ENCODE measurements at regions not wholly inside any gene's neighbourhood (a gene's known extent, or its start where the extent isn't known, plus 50 kb on each side); places are given as distances from the start of the nearest gene placed in this dataset.

DNA sequence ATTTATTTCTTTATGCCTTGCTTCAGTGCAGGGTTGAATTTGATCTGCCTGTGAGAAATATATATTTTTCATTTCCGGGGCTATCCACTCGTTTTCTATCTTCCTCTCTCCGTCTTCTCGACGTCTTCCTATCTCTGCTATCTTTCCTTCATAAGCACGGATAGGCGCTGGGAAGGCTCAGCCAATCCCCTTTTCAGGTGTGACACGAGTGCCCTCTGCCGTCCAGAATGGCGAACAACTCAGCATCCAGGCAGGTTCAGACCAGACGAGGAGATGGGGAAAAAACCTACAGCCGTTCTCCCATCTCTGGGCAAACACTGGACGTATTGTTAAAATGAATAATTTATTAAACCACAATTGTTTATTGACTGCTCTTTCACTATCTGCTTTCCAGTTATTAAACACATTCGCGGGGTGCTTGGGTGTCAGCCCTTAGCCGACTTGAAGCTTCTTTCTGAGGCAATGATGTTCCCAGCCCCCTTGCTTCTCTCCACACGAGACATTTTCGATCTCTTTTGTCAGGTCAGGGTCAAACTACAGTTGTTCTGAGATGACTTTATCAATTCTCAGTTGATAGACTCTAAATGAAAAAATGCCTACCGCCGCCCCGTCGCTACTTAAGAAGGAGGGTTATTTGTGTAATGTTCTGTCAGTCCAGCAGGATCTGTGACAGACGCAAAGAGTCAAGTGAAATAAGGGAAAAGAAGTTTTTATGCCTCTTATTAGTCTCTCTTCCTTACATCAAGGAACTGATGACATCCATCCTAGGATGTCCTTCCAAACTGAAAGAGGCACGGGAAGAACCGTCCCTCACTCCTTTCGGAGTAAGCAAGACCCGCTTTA lies 96.3 kb upstream of the NOCT start:
- peak; percentile 97 for FAIRE-seq

DNA sequence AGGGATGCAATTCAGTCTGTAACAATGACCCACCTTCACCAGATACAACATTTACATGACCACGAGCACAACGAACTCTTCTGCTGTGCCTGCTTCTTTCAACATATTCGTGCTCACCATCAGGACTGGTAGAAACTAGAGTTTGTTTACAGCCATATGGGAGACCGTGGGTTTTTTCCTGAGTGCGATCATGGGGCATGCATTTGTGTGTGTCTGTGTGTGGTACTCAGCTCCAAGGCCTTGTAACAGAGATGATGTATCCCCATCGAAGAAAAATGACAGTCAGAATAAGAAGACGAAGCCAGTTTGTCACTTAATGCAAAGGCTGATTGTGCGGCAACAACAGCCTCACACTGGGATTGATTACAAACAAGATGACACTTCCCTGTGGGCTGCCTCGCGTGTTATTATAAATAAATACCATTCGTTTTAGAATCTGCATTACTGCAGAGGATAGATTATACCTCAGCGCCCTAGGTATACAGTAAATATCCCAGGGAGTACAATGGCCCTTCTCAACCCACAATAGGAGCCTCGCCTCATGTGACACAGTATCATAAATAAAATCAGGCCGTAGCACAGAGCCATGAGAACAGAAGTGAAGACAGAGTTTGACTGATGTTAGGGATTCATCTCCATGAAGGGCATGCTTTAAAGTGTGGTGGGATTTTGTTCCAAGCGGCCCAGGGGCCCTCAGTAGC lies 97.3 kb upstream of the NOCT start:
- FAIRE-seq, result no peak

DNA sequence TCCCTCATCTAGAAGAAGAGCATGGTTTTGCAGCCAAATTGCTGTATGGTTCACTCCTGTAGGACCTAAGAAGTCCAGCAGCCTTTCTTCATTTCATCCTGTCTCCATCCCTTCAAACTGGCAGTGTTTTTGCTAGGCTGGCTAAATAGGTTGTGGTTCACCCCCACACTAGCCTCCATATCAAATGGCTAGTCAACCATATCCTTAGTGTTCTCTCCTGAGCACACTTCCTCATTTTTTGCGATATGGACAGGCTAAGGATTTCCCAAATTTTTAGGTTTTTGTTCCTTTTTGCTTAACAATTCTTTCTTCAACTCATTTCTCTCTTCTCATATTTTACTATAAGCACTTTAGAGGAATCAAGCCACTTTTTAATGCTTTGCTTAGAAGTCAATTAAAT lies 98.8 kb upstream of the NOCT start:
- no peak for FAIRE-seq

- FAIRE-seq, result no peak
These were observed 99.8 kb upstream of the NOCT start for GRCh38 chr4:138915756-138916155.

- no peak for FAIRE-seq
These were observed 102.8 kb upstream of the NOCT start for GRCh38 chr4:138912704-138913340.

- FAIRE-seq, result peak; percentile 99
These were observed 103.5 kb upstream of the NOCT start for GRCh38 chr4:138911909-138912703.

DNA sequence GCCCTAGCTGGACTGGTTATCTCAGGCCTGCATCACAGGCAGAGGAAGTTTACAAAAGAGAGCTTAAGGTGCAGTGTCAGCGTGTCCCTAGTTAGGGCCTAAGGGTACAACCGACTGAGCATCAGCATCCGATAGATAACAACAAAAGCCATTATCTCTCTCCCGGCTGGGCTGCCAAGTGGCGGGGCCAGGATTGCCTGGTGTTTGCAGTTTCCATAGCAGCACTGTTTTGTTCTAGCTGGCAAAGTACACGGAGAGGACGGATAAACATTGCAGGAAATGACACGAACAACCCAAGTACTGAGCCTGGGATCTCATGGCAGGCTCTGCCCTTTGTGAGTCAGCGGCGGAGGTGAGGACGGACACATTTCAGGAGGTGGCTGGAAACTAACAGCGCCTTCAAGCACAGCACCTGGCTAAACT lies 104.7 kb upstream of the NOCT start:
- no peak for FAIRE-seq

- peak; percentile 95 for FAIRE-seq
These were observed 105.2 kb upstream of the NOCT start for GRCh38 chr4:138910195-138910913.

DNA sequence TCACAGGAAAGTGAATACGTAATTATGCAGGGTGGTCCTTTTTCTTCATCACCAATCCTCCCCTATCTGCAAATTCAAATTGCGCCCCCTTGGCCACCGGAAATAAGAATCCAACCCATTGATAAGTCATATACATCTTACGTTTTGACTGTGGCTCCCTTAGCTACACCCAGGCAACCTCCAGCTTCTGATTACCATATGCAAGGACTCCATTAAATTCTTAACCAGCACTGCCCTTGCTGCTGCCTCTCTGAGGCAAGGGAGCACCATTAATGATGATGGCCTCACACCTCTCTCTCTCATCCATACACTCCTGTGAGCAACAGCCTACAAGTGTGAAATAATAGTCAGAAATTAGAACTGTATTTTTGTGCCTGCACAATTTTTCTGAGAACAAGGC lies 106.0 kb upstream of the NOCT start:
- FAIRE-seq, result no peak

GRCh38 chr4:138908134-138908533 lies 107.4 kb upstream of the NOCT start:
- no peak for FAIRE-seq

- no peak for FAIRE-seq
These were observed 108.4 kb upstream of the NOCT start for GRCh38 chr4:138907174-138907573.

GRCh38 chr4:138904793-138905192 lies 110.8 kb upstream of the NOCT start:
- no peak for FAIRE-seq

GRCh38 chr4:138903185-138903584 lies 112.4 kb upstream of the NOCT start:
- FAIRE-seq, result no peak

- FAIRE-seq, result no peak
These were observed 112.9 kb upstream of the NOCT start for GRCh38 chr4:138902705-138903104.

DNA sequence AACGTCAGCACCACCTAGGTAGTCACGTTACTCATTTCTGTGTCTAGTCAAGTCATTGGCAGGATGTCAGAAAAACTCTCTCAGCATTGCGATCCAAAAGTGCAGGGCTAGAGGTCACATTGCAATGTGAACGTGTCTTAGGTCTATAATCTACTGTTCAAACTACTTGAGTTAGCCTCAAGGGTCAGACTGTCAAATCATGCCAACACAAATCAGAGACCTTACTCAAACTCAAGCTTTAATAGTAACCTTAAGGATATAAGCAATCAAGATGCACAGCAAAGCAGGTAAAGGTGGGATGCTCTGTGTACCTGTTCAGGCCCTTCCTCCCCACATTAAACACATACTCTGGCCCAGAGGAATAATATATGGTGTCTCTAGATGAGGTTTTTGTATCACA lies 114.4 kb upstream of the NOCT start:
- FAIRE-seq, result no peak

DNA sequence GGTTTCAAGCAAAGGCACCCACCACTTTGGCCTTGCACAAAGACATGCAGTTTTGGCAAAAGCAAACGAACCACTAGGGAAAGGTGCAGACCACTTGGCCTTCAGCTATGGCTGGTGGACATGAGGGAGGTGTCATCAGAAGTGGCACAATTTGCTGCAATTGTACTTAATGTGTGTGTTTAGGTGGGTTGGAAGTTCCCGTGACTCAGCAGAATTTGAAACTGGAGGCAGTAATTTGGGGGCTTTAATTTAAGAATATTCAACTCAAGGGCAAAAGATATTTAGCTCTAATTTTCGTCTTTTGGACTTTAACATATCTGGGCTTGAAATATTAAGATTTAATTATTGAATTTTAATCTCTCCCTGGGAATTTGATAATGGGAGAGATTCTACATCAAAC lies 115.6 kb upstream of the NOCT start:
- no peak for FAIRE-seq

DNA sequence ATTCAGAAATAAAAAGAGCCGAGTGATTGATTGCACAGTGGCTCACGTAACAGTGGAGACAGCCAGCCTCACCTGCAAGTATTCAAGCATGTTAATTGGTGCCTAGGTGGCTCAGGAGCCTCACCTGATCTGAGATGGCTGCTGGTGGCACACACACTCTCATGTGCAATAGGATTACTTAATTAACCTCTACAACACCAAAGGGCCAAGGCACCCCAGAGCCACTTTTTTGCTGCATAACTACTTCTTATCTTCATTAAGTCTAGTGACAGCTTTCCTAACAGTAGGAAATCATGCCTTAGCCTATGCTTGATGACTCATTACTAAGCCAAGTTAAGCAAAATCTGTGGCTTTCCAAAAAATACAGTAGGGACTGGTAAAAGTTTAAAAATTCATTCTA lies 117.3 kb upstream of the NOCT start:
- no peak for FAIRE-seq

- peak; percentile 85 for FAIRE-seq
These were observed 117.8 kb upstream of the NOCT start for GRCh38 chr4:138897811-138898226.

- FAIRE-seq, result no peak
These were observed 120.9 kb upstream of the NOCT start for GRCh38 chr4:138894709-138895108.

- FAIRE-seq, result no peak
These were observed 121.6 kb upstream of the NOCT start for GRCh38 chr4:138894011-138894410.

GRCh38 chr4:138892483-138893407 lies 122.8 kb upstream of the NOCT start:
- FAIRE-seq, result no peak
